ENCODE measurements at regions not wholly inside any gene's neighbourhood (a gene's known extent, or its start where the extent isn't known, plus 50 kb on each side); places are given as distances from the start of the nearest gene placed in this dataset.

DNA sequence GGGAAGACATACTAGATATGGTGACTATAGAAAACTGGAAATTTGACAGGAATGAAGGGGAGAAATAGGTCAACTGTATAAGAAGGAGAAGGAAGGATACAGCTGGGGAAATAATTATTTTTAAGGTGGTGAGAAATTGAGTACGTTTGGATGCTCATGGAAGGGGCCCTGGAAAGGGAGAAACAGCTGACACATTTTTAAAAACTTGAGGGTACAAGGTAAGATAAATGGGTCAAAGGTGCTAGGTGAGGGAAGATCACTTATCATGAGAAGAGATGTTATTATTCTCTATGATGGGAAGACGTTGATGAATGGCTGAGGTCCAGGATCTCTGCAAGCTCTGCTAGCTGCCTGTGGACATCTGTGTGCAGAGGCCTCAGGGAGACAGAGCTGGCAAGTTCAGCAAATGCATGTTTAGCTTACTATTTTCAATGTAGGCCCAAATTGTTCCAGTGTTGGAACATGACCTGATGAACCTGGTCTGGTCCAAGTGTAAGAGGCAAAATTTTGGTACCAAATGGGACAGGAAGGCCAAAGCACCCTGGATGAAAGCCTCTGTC lies 181.7 kb downstream of the MTRR start:
- no peak for DNase-seq (ENCODE audit: low read depth)

DNA sequence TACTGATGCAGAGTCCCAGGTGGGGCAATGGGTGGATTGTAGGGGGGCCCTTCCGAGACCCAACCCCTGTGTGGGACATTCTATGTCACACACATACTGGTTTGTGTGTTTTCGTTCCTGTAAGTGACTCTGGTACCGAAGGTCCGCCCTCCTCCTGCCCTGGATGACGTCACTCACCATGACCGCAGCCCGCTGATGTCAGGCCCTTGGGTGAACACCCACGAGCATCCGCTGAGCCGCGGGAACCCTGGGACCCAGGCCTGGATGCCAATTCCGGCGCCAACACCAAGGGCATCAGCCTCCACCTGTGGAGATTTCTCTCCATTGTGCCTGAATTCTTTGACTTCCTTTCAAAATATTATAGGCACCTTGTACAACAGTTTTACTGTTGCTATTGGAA lies 184.3 kb downstream of the MTRR start:
- DNase-seq (ENCODE audit: low read depth) = no peak

GRCh38 chr5:8057769-8058168 lies 188.8 kb downstream of the MTRR start:
- no peak for DNase-seq (ENCODE audit: low read depth)

DNA sequence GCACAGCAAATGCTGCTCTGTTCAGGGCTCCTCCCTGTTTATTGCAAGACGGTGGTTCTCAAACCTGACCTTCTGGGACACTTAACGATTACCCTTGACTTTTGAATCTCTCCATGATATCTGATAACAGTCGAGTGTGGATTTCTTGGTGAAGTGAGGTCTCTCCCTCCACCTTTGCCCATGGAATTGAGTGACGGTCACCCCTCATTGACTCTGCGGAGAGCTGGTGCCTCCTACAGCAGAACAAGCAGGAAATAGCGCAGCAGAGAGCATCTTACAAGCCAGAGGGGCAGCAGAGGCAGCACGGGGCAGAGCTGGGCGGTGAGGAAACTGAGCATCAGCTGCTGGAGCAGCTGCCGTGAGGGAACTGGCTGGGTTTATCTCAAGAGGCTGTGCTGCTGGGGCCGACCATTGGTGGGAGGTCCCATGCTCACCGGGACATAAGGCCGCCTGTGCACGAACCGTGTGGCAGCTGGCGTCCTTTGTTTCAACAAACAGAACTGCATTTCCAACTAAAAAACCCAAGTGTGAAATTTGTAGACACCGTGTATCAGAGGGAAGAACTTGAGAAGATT lies 189.8 kb downstream of the MTRR start:
- DNase-seq (ENCODE audit: low read depth) = no peak

- DNase-seq (ENCODE audit: low read depth) = no peak
Measured at GRCh38 chr5:8059337-8059736, 190.4 kb downstream of the MTRR start.

GRCh38 chr5:8060235-8060952 lies 191.4 kb downstream of the MTRR start:
- no peak for DNase-seq (ENCODE audit: low read depth)

- DNase-seq (ENCODE audit: low read depth) = no peak
Measured at GRCh38 chr5:8060953-8061429, 192.0 kb downstream of the MTRR start.

DNA sequence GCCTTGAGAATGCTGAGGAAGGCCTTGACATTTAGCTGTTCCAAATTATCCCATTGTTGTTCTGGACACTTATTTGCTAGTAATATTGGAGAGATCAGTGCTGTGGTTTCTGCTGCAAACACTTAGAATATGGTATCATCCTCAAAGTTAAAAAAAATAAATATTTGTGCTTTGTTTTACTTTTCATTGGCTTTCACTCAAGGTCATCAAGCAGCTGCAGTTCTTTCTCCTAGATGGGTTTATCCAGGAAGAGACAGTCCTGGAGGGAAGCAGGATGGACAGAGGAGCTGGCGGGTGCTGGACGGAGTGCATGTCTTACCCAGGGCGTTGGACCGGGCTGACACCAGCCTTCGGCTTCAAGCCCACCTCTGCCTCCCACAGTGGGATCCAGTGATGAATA lies 193.6 kb downstream of the MTRR start:
- no peak for DNase-seq (ENCODE audit: low read depth)

DNA sequence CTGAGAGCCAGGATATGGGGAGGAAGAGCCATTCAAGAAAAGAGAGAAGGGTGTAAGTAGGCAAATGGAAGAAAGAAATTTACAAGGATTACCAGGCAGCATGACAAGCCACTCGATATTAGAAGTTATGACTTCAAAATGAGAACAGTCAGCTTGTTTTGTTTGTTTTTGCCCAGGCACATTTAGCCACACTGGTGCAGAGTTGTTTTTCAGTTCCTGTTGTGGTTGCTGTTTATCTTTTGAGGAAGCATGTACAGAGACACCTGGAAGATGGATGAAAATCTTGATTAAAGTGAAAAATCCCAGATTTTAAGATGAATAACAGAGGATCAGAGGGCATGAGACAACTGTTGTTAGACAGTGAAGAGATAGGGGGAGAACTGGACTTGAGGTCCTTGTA lies 199.1 kb downstream of the MTRR start:
- DNase-seq (ENCODE audit: low read depth) = no peak

- DNase-seq (ENCODE audit: low read depth) = no peak
Measured at GRCh38 chr5:8070138-8070537, 201.2 kb downstream of the MTRR start.

- DNase-seq (ENCODE audit: low read depth) = no peak
Measured at GRCh38 chr5:8079056-8079455, 210.1 kb downstream of the MTRR start.

- no peak for DNase-seq (ENCODE audit: low read depth)
Measured at GRCh38 chr5:8081179-8081578, 212.2 kb downstream of the MTRR start.

GRCh38 chr5:8093669-8094068 lies 224.7 kb downstream of the MTRR start:
- no peak for DNase-seq (ENCODE audit: low read depth)

- DNase-seq (ENCODE audit: low read depth) = no peak
Measured at GRCh38 chr5:8094304-8094703, 225.4 kb downstream of the MTRR start.

DNA sequence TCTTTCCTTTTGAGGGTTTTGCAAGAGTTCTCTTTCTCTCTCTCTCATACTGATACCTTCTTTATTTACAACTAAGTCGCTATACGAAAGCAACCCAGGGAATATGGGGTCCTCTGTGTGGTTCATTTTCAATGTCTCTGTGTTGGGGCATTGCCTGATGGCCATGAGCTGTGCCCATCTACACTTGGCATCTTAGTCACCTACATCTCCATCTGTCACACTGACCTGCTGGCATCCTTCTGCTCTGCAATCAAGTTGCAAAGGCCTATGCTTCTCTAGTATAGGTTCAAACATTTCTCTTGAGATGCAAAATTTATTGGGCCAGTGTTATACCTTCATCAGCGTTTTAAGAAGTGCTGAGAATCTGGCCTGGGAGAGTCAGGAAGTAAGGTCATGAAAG lies 228.2 kb downstream of the MTRR start:
- DNase-seq (ENCODE audit: low read depth) = no peak

DNA sequence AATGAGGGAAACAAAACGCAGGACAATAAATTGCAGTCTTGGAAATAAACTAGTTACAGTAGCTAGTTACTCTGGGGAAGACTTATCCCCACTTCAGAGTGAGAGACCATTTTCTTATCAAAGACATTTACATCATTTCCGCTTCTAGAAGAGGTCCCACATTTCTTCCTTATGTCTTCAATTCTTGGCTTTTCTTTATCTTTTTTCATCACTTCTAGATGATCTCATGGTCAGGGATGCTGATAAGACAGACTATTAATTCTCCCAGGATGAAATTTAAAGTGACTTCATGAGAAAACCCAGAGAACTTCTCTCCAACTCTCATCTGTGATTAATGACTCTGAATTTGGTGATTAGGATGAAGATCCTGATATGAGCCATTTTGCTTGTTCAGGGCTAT lies 229.1 kb downstream of the MTRR start:
- DNase-seq (ENCODE audit: low read depth) = no peak

- no peak for DNase-seq (ENCODE audit: low read depth)
Measured at GRCh38 chr5:8102714-8103113, 233.8 kb downstream of the MTRR start.

DNA sequence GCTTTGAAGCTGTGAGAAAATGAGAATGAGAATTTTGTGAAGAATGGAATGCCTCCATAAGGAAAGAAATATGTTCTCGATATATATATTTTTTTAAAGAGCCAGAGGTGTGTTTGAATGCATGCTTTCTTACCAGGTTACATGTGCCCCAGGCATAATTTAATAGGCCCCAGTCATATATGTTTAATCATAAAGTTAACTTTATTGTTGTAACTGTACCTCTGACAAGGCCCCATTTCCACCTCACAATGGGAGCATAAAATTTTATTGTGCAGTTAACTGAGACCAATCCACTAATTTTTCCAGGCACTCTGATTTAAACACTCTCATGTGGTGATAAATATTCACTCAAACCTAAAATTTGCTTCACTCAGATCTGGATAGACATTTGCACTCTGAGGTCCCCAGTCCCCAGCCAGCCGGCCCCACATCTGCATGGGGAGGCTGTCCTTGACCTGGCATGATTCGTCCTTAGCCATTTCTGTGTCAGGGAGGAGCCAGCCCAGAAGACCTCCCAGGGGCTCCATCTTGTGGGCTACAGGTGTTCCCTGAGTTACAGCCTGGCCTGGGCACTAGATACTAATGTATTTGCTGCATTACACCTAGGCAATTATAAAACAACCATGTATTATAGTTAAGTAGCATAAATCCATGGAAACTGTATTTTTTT lies 245.8 kb downstream of the MTRR start:
- no peak for DNase-seq (ENCODE audit: low read depth)

- DNase-seq (ENCODE audit: low read depth) = no peak
Measured at GRCh38 chr5:8123559-8123958, 254.6 kb downstream of the MTRR start.

DNA sequence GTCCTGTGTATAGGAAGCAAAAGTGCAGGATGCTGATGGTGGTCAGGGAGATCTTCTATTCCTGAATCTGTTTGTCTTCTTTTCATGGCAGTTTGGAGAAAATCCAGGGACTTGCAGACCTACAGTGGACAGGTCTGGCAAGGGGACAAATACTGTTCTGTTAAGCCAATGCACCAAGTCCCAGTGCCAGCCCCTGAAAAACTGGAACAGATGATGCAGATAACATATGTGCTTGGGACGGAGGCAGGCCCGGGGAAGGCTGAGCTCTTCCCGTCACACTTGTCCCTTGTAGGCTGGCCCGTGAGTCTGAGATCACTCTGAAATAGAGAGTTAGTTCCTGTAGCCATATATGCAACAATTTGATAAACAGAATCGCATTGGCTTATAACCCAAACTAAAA lies 265.7 kb downstream of the MTRR start:
- DNase-seq (ENCODE audit: low read depth) = no peak

DNA sequence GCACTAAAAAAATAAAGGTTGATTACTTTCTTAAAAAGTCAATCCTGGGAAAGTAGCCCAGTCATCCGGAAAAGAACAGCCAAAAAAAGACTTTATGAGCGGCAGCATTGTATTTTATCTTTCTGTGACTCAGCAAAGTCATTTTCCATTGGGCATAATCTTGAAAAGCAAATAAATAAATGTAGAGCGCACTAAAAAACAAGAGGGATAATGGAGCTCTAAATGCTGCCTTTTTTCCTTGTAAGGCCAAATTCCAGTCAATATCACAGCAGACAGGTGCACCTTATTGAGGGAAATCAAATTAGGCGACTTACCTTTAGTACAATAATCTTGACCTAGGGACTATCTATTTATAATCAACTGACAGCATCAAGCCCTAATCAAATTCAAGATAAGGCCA lies 266.8 kb downstream of the MTRR start:
- DNase-seq (ENCODE audit: low read depth) = no peak

DNA sequence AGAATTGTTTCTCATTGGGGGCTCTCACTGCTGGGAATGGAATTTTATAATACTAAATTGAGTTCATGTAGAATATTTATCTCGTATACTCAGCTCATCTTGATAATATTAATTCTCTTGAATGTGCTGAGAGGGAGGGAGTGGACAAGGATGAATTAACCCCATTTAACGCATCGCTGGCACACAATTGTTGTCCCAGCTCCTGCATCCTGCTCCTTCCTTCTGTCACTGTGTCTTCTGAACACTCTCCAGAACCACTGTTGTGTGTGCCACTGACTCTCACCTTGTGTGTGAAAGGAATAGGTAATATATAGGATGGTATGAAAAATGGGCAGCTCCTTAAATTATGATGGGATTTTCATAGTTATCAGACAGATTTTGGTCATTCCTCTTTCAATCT lies 267.3 kb downstream of the MTRR start:
- DNase-seq (ENCODE audit: low read depth) = no peak

DNA sequence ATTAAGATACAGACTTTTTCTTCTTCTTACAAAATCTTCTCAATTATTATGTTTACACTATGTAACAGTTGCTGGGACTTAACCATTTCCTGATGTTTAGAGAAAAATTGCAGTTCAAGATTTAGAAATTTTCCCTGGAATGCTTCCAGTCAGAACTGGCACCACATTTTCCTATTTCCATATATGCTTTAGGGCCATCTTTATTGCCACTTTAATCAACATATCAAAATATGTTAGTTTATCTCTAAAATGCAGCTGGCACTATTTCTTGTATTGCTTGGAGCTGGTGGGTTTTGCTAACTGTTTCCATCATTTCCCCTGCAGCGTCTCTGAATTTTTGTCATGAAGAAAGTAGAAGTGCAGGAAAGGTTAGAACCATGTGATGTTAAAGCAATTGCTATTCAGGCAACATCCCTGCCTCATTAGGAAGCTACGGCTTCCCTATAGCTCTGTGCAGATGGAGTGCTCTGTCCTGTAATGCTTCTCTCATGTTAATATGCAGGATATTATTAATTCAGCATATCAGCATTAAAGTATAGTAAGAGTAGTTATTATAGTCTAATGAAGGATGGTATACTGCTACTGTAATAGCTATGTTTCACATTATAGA lies 269.1 kb downstream of the MTRR start:
- DNase-seq (ENCODE audit: low read depth) = no peak

Measured in stimulated activated CD8-positive, alpha-beta memory T cell treated with anti-CD3 and anti-CD28 coated beads, Interleukin-15, amount 100 ng/mL, for 24 hours (primary cell).